ENCODE measurements at regions not wholly inside any gene's neighbourhood (a gene's known extent, or its start where the extent isn't known, plus 50 kb on each side); places are given as distances from the start of the nearest gene placed in this dataset.

GRCh38 chr5:44942524-44943001 is 133.8 kb downstream of the MRPS30 start:
- TF ChIP-seq CTCF (IDR thresholded peaks at IDR 0.05; ENCODE audit: low read length), result no peak
- no peak for TF ChIP-seq EZH2 (optimal IDR thresholded peaks at IDR 0.05; ENCODE audit: low read depth, low read length)
- no peak for TF ChIP-seq EZH2phosphoT487 (IDR thresholded peaks at IDR 0.05; ENCODE audit: low read length)

Measured in MM.1S (cell line).